ENCODE measurements at regions not wholly inside any gene's neighbourhood (a gene's known extent, or its start where the extent isn't known, plus 50 kb on each side); places are given as distances from the start of the nearest gene placed in this dataset.

GRCh38 chr10:58044072-58044471, 223.6 kb downstream of the IPMK start:
- Histone ChIP-seq H3K27ac (ENCODE audit: low read depth, low read length) (no peak overlapping the region), H3K27me3 (ENCODE audit: insufficient read depth, low read length) (no peaks in the 10 kb centered on the region), H2AFZ (ENCODE audit: low read length, unreplicated experiment) (no peak overlapping the region), H3K4me1 (ENCODE audit: control insufficient read depth, insufficient read depth, low read length, unreplicated experiment) (no peaks in the 10 kb centered on the region), H3K36me3 (ENCODE audit: insufficient read depth, low read length) (no peaks in the 10 kb centered on the region), H3K4me3 (ENCODE audit: low read depth, low read length) (no peak overlapping the region), H3K79me2 (ENCODE audit: control insufficient read depth, insufficient read depth, low read length, unreplicated experiment) (no peaks in the 10 kb centered on the region)

GRCh38 chr10:58041901-58042300, 225.8 kb downstream of the IPMK start:
- Histone ChIP-seq H3K4me1 (ENCODE audit: control insufficient read depth, insufficient read depth, low read length, unreplicated experiment) (no peaks in the 10 kb centered on the region), H3K36me3 (ENCODE audit: insufficient read depth, low read length) (no peaks in the 10 kb centered on the region), H2AFZ (ENCODE audit: low read length, unreplicated experiment) (no peak overlapping the region), H3K27ac (ENCODE audit: low read depth, low read length) (no peak overlapping the region), H3K79me2 (ENCODE audit: control insufficient read depth, insufficient read depth, low read length, unreplicated experiment) (no peaks in the 10 kb centered on the region), H3K27me3 (ENCODE audit: insufficient read depth, low read length) (no peaks in the 10 kb centered on the region), H3K4me3 (ENCODE audit: low read depth, low read length) (no peak overlapping the region)

GRCh38 chr10:58030208-58030607, 237.5 kb downstream of the IPMK start:
- no peak overlapping the region for H2AFZ ChIP-seq (ENCODE audit: low read length, unreplicated experiment)
- no peak overlapping the region for H3K4me3 ChIP-seq (ENCODE audit: low read depth, low read length)
- H3K27me3 ChIP-seq (ENCODE audit: insufficient read depth, low read length) = no peaks in the 10 kb centered on the region
- H3K27ac ChIP-seq (ENCODE audit: low read depth, low read length) = no peak overlapping the region
- peaks cover 28% of the 10 kb centered on the region for H3K4me1 ChIP-seq (ENCODE audit: control insufficient read depth, insufficient read depth, low read length, unreplicated experiment)
- no peaks in the 10 kb centered on the region for H3K79me2 ChIP-seq (ENCODE audit: control insufficient read depth, insufficient read depth, low read length, unreplicated experiment)
- no peaks in the 10 kb centered on the region for H3K36me3 ChIP-seq (ENCODE audit: insufficient read depth, low read length)

GRCh38 chr10:58028597-58029366, 238.9 kb downstream of the IPMK start:
- Histone ChIP-seq H3K27me3 (ENCODE audit: insufficient read depth, low read length) (no peaks in the 10 kb centered on the region), H3K27ac (ENCODE audit: low read depth, low read length) (peak overlapping the region; percentile 76), H3K4me3 (ENCODE audit: low read depth, low read length) (peak overlapping the region; percentile 15; the same call in 1 of the 2 replicates), H3K79me2 (ENCODE audit: control insufficient read depth, insufficient read depth, low read length, unreplicated experiment) (no peaks in the 10 kb centered on the region), H3K36me3 (ENCODE audit: insufficient read depth, low read length) (no peaks in the 10 kb centered on the region), H3K4me1 (ENCODE audit: control insufficient read depth, insufficient read depth, low read length, unreplicated experiment) (peaks cover 43% of the 10 kb centered on the region), H2AFZ (ENCODE audit: low read length, unreplicated experiment) (no peak overlapping the region)

- no peak overlapping the region for H2AFZ ChIP-seq (ENCODE audit: low read length, unreplicated experiment)
- H3K4me3 ChIP-seq (ENCODE audit: low read depth, low read length) = no peak overlapping the region; the same call in 1 of the 2 replicates
- H3K27ac ChIP-seq (ENCODE audit: low read depth, low read length) = peak overlapping the region; percentile 76; the same call in 1 of the 2 replicates
- no peaks in the 10 kb centered on the region for H3K36me3 ChIP-seq (ENCODE audit: insufficient read depth, low read length)
- H3K4me1 ChIP-seq (ENCODE audit: control insufficient read depth, insufficient read depth, low read length, unreplicated experiment) = peaks cover 54% of the 10 kb centered on the region
- H3K79me2 ChIP-seq (ENCODE audit: control insufficient read depth, insufficient read depth, low read length, unreplicated experiment) = no peaks in the 10 kb centered on the region
- no peaks in the 10 kb centered on the region for H3K27me3 ChIP-seq (ENCODE audit: insufficient read depth, low read length)
These were observed 240.3 kb downstream of the IPMK start for GRCh38 chr10:58027426-58027825.

DNA sequence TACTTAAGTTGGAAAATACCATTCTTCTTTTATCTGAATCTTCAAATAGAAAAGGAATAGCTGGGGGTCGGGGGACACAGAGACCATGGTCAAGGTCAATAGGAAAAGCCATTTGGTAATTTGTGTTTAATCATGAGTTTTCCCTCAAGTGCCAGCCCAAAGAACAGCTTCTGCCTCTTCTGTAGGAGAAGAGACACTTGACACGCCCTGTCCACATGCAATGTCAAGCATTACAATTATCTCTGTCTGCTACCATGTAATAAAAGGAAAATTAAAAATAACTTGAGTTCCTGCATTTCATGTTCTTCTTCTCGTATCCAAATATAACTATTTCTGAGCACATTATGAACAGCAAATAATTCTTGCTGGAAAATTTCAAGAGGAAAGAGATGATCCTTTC, 241.7 kb downstream of the IPMK start:
- H3K4me3 ChIP-seq (ENCODE audit: low read depth, low read length) = no peak overlapping the region
- H3K36me3 ChIP-seq (ENCODE audit: insufficient read depth, low read length) = no peaks in the 10 kb centered on the region
- H3K27ac ChIP-seq (ENCODE audit: low read depth, low read length) = no peak overlapping the region
- H3K27me3 ChIP-seq (ENCODE audit: insufficient read depth, low read length) = no peaks in the 10 kb centered on the region
- peaks cover 56% of the 10 kb centered on the region for H3K4me1 ChIP-seq (ENCODE audit: control insufficient read depth, insufficient read depth, low read length, unreplicated experiment)
- no peaks in the 10 kb centered on the region for H3K79me2 ChIP-seq (ENCODE audit: control insufficient read depth, insufficient read depth, low read length, unreplicated experiment)
- H2AFZ ChIP-seq (ENCODE audit: low read length, unreplicated experiment) = no peak overlapping the region

DNA sequence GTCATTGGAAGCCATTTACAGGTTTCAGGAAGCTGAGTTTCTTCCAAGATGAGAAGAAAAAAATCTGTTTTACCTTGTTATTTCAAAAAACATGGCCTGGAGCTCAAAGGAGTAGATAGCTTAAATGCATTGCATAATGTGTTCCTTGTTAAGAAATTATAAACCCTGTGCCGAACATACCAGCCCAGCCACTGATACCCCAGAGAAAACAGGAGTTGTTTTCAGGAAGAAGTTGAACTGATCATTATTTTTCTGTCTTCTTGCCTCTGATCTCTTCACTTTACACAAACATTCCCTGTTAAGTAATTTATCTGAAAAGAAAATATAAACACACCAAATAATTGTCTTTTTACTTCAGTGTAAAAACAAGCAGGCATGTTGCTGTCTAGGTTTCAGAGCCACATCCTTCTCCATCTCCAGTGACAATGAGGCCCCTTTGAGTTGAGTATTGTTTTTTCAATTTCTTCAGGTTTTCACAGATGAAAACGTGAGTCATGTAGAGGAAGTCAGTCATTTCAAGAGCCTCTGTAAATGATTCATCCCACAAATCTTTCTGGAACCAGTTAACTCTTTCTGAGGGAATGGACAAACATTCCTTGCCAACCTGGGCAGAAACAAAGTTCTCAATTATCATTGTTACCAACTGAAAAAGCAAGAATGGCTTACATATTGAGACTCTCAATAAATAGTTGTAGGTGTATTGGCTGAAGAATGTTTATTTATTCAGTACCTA, 244.2 kb downstream of the IPMK start:
- H3K27ac ChIP-seq (ENCODE audit: low read depth, low read length) = peak overlapping the region; percentile 89
- no peaks in the 10 kb centered on the region for H3K36me3 ChIP-seq (ENCODE audit: insufficient read depth, low read length)
- H2AFZ ChIP-seq (ENCODE audit: low read length, unreplicated experiment) = no peak overlapping the region
- peaks cover 47% of the 10 kb centered on the region for H3K4me1 ChIP-seq (ENCODE audit: control insufficient read depth, insufficient read depth, low read length, unreplicated experiment)
- H3K4me3 ChIP-seq (ENCODE audit: low read depth, low read length) = peak overlapping the region; percentile 5; the same call in 1 of the 2 replicates
- no peaks in the 10 kb centered on the region for H3K79me2 ChIP-seq (ENCODE audit: control insufficient read depth, insufficient read depth, low read length, unreplicated experiment)
- H3K27me3 ChIP-seq (ENCODE audit: insufficient read depth, low read length) = no peaks in the 10 kb centered on the region

DNA sequence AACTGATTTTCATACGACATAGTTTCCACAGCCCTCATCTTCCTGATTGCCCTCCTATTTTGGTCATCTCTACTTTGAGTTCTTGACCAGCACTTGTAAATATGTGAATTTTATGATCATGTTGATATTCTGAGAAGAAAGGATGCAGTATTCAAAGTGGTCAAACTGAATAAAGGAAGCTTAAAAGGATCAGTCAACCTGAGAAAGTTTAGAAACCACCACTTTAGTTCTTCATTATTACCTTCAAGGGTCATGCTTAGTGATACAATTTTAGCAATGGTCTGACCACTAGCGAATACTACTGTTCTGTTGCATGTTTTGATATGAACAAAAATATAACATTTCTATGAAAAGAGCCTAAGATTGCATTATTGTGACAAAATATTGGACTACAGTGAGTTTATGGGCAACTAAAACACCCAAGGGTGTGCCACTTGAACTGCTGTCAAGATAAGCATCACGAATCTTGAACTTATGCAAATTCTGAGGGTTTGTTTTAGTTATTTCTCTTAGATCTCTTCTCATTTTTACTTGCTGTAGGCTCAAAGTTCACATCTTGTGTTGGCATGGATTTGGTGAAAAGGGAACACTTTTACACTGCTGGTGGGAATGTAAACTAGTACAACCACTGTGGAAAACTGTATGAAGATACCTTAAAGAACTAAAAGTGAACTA, 247.7 kb downstream of the IPMK start:
- no peaks in the 10 kb centered on the region for H3K79me2 ChIP-seq (ENCODE audit: control insufficient read depth, insufficient read depth, low read length, unreplicated experiment)
- H3K4me1 ChIP-seq (ENCODE audit: control insufficient read depth, insufficient read depth, low read length, unreplicated experiment) = peaks cover 45% of the 10 kb centered on the region
- no peak overlapping the region for H3K4me3 ChIP-seq (ENCODE audit: low read depth, low read length)
- no peaks in the 10 kb centered on the region for H3K36me3 ChIP-seq (ENCODE audit: insufficient read depth, low read length)
- H2AFZ ChIP-seq (ENCODE audit: low read length, unreplicated experiment) = no peak overlapping the region
- no peak overlapping the region for H3K27ac ChIP-seq (ENCODE audit: low read depth, low read length)
- H3K27me3 ChIP-seq (ENCODE audit: insufficient read depth, low read length) = no peaks in the 10 kb centered on the region

DNA sequence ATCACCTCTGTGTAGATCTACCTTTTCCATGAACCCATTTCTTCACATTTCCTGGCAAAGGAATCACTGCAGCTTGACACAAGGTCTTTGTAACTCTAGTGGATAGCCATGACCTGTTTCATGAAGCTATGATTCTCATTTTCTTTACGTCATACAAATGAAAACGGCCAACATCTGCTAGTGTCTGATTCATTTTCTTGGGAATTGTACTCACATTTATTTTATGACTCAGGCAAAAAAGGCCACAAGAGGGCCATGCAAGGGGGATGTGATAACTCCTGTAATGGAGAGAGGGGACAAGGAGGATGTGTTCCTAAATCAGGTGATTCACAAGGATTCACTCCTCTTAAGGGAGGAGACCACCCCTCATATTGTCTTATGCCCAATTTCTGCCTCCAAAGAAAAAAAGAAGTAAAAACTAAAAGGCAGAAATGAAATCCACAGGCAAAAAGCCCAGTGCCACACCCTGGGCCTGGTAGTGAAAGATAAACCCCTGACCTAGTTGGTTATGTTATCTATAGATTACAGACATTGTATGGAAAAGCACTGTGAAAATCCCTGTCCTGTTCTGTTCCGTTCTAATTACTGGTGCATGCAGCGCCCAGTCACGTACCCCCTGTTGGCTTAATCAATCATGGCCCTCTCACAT, 249.9 kb downstream of the IPMK start:
- Histone ChIP-seq H2AFZ (ENCODE audit: low read length, unreplicated experiment) (no peak overlapping the region), H3K79me2 (ENCODE audit: control insufficient read depth, insufficient read depth, low read length, unreplicated experiment) (no peaks in the 10 kb centered on the region), H3K4me3 (ENCODE audit: low read depth, low read length) (no peak overlapping the region), H3K27ac (ENCODE audit: low read depth, low read length) (peak overlapping the region; percentile 35), H3K36me3 (ENCODE audit: insufficient read depth, low read length) (no peaks in the 10 kb centered on the region), H3K27me3 (ENCODE audit: insufficient read depth, low read length) (no peaks in the 10 kb centered on the region), H3K4me1 (ENCODE audit: control insufficient read depth, insufficient read depth, low read length, unreplicated experiment) (peaks cover 26% of the 10 kb centered on the region)

DNA sequence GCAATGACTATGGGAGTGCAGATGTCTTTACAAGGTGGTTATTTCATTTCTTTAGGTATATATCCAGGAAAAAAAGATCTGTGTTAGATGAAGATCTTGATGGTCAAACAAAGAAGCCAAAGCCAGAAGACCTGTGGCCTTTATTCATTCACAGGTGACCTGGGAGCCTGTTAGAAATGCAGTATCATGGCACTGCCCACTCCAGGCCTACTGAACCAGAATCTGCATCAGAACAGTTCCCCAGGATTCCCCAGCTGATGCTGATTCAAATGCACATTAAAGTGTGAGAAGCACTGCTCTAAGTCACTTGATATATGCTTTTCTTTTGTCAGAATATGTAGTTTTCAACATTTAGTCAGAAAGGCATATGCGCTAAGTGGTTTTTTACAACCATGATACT, 251.1 kb downstream of the IPMK start:
- Histone ChIP-seq H3K79me2 (ENCODE audit: control insufficient read depth, insufficient read depth, low read length, unreplicated experiment) (no peaks in the 10 kb centered on the region), H3K27me3 (ENCODE audit: insufficient read depth, low read length) (no peaks in the 10 kb centered on the region), H3K27ac (ENCODE audit: low read depth, low read length) (no peak overlapping the region), H3K4me3 (ENCODE audit: low read depth, low read length) (no peak overlapping the region), H3K4me1 (ENCODE audit: control insufficient read depth, insufficient read depth, low read length, unreplicated experiment) (peaks cover 20% of the 10 kb centered on the region), H2AFZ (ENCODE audit: low read length, unreplicated experiment) (no peak overlapping the region), H3K36me3 (ENCODE audit: insufficient read depth, low read length) (no peaks in the 10 kb centered on the region)

Data from ACC112 (cell line).